Effector memory CD8-positive, alpha-beta T cell (primary cell): ENCODE measurements at regions not wholly inside any gene's neighbourhood (a gene's known extent, or its start where the extent isn't known, plus 50 kb on each side); places are given as distances from the start of the nearest gene placed in this dataset.

ENCODE experiments used
- ATAC-seq: fragments of 150-1000 bp; cut with Tn5 transposase; replicated peaks from 2 replicates; pipeline ENCODE4 v1.10.0; 2021; ENCODE audit warnings: mild to moderate bottlenecking, moderate library complexity
- DNase-seq, 3 experiments: peaks; one replicate each; pipeline ENCODE4 v3.0.0; 2021
- H3K27ac Mint-ChIP-seq, 2 donors: one replicate each; pipeline ENCODE4 v1.8.0; 2022; ENCODE audit warnings: mild to moderate bottlenecking in 2 of 2, mixed read lengths in 2 of 2, moderate library complexity in 2 of 2
- H3K27me3 Mint-ChIP-seq, 2 donors: one replicate each; pipeline ENCODE4 v1.8.0; 2022; ENCODE audit warnings: mixed read lengths in 2 of 2
- H3K36me3 Mint-ChIP-seq: one replicate; pipeline ENCODE4 v1.8.0; 2022; ENCODE audit warnings: mild to moderate bottlenecking, moderate library complexity, mixed read lengths; ENCODE audit not compliant: insufficient read depth
- H3K4me1 Mint-ChIP-seq, 2 donors: one replicate each; pipeline ENCODE4 v1.8.0; 2022; ENCODE audit warnings: low read depth in 2 of 2, mixed read lengths in 2 of 2
- H3K4me3 Mint-ChIP-seq, 2 donors: one replicate each; pipeline ENCODE4 v1.8.0; 2022; ENCODE audit warnings: mild to moderate bottlenecking in 2 of 2, mixed read lengths in 2 of 2, moderate library complexity in 2 of 2
- H3K9me3 Mint-ChIP-seq, 2 donors: one replicate each; pipeline ENCODE4 v1.8.0; 2022; ENCODE audit warnings: mixed read lengths in 2 of 2

GRCh38 chr10:77699080-77699645 lies 61.6 kb upstream of the KCNMA1 start:
- DNase-seq, result no peak
- ATAC-seq, result no peak
- no peaks in the 10 kb centered on the region for H3K4me1 Mint-ChIP-seq
- no peak overlapping the region for H3K27ac Mint-ChIP-seq
- H3K4me3 Mint-ChIP-seq, result no peak overlapping the region
- no peaks in the 10 kb centered on the region for H3K36me3 Mint-ChIP-seq
- peaks cover 20 to 29% of the 10 kb centered on the region in 2 donors for H3K27me3 Mint-ChIP-seq
- no peaks in the 10 kb centered on the region for H3K9me3 Mint-ChIP-seq

- H3K27ac Mint-ChIP-seq, result no peak overlapping the region
- H3K9me3 Mint-ChIP-seq, result no peaks in the 10 kb centered on the region
- ATAC-seq, result no peak
- no peak for DNase-seq
- no peaks in the 10 kb centered on the region for H3K36me3 Mint-ChIP-seq
- no peaks in the 10 kb centered on the region for H3K4me1 Mint-ChIP-seq
- no peak overlapping the region for H3K4me3 Mint-ChIP-seq
- peaks cover 20 to 29% of the 10 kb centered on the region in 2 donors for H3K27me3 Mint-ChIP-seq
These were observed 60.8 kb upstream of the KCNMA1 start for GRCh38 chr10:77698267-77698931.

GRCh38 chr10:77696584-77696983 lies 59.0 kb upstream of the KCNMA1 start:
- Mint-ChIP-seq H3K27me3 (peaks cover 22 to 33% of the 10 kb centered on the region in 2 donors), H3K9me3 (no peaks in the 10 kb centered on the region), H3K27ac (no peak overlapping the region), H3K4me3 (no peak overlapping the region), H3K36me3 (no peaks in the 10 kb centered on the region), H3K4me1 (no peaks in the 10 kb centered on the region)
- ATAC-seq (no peak), DNase-seq (no peak)

- Mint-ChIP-seq H3K27ac (no peak overlapping the region), H3K27me3 (peaks cover 27 to 42% of the 10 kb centered on the region in 2 donors), H3K4me1 (no peaks in the 10 kb centered on the region), H3K9me3 (no peaks in the 10 kb centered on the region), H3K4me3 (no peak overlapping the region), H3K36me3 (no peaks in the 10 kb centered on the region)
- no peak for DNase-seq
- no peak for ATAC-seq
These were observed 57.6 kb upstream of the KCNMA1 start for GRCh38 chr10:77695186-77695585.

GRCh38 chr10:77692782-77693181 lies 55.2 kb upstream of the KCNMA1 start:
- Mint-ChIP-seq H3K4me1 (no peaks in the 10 kb centered on the region), H3K27ac (no peak overlapping the region), H3K9me3 (no peaks in the 10 kb centered on the region), H3K27me3 (peaks cover 38 to 49% of the 10 kb centered on the region in 2 donors), H3K4me3 (no peak overlapping the region), H3K36me3 (no peaks in the 10 kb centered on the region)
- DNase-seq (no peak), ATAC-seq (no peak)

GRCh38 chr10:77689339-77689738 lies 51.7 kb upstream of the KCNMA1 start:
- Mint-ChIP-seq H3K27ac (no peak overlapping the region), H3K36me3 (no peaks in the 10 kb centered on the region), H3K9me3 (no peaks in the 10 kb centered on the region), H3K4me1 (no peaks in the 10 kb centered on the region), H3K4me3 (no peak overlapping the region), H3K27me3 (peaks cover 41 to 59% of the 10 kb centered on the region in 2 donors)
- ATAC-seq (no peak), DNase-seq (no peak)

GRCh38 chr10:77687621-77688020 lies 50.0 kb upstream of the KCNMA1 start:
- ATAC-seq, result no peak
- H3K9me3 Mint-ChIP-seq, result no peaks in the 10 kb centered on the region
- H3K4me3 Mint-ChIP-seq, result no peak overlapping the region
- peaks cover 48 to 76% of the 10 kb centered on the region in 2 donors for H3K27me3 Mint-ChIP-seq
- H3K27ac Mint-ChIP-seq, result no peak overlapping the region
- H3K36me3 Mint-ChIP-seq, result no peaks in the 10 kb centered on the region
- H3K4me1 Mint-ChIP-seq, result no peaks in the 10 kb centered on the region
- no peak for DNase-seq
